ENCODE measurements at regions not wholly inside any gene's neighbourhood (a gene's known extent, or its start where the extent isn't known, plus 50 kb on each side); places are given as distances from the start of the nearest gene placed in this dataset.

GRCh38 chr7:42699380-42700178 is 212.3 kb downstream of the C7orf25 start:
- Mint-ChIP-seq H3K9me3 (peaks cover 0 to 3% of the 10 kb centered on the region in 2 donors), H3K36me3 (ENCODE audit: insufficient read depth) (no peaks in the 10 kb centered on the region), H3K4me3 (no peak overlapping the region), H3K27ac (no peak overlapping the region), H3K27me3 (no peaks in the 10 kb centered on the region), H3K4me1 (ENCODE audit: low read depth in 2 of 2) (no peaks in the 10 kb centered on the region)
- ATAC-seq (replicated peaks) (no peak), DNase-seq (no peak)

- no peaks in the 10 kb centered on the region for H3K27me3 Mint-ChIP-seq
- no peak overlapping the region for H3K4me3 Mint-ChIP-seq
- ATAC-seq (replicated peaks) (no peak), DNase-seq (no peak)
- H3K36me3 Mint-ChIP-seq (ENCODE audit: insufficient read depth), result no peaks in the 10 kb centered on the region
- H3K27ac Mint-ChIP-seq, result no peak overlapping the region
- peaks cover 0 to 3% of the 10 kb centered on the region in 2 donors for H3K9me3 Mint-ChIP-seq
- no peaks in the 10 kb centered on the region for H3K4me1 Mint-ChIP-seq (ENCODE audit: low read depth in 2 of 2)
Observed at GRCh38 chr7:42698600-42699374, 213.1 kb downstream of the C7orf25 start.

GRCh38 chr7:42694894-42695507 is 216.9 kb downstream of the C7orf25 start:
- Mint-ChIP-seq H3K36me3 (ENCODE audit: insufficient read depth) (no peaks in the 10 kb centered on the region), H3K27me3 (no peaks in the 10 kb centered on the region), H3K4me3 (no peak overlapping the region), H3K9me3 (peaks cover 3 to 10% of the 10 kb centered on the region in 2 donors), H3K27ac (no peak overlapping the region), H3K4me1 (ENCODE audit: low read depth in 2 of 2) (no peaks in the 10 kb centered on the region)
- no peak for DNase-seq
- ATAC-seq (replicated peaks), result no peak

- H3K4me3 Mint-ChIP-seq, result no peak overlapping the region
- no peak overlapping the region for H3K27ac Mint-ChIP-seq
- H3K9me3 Mint-ChIP-seq, result peaks cover 3 to 10% of the 10 kb centered on the region in 2 donors
- DNase-seq, result no peak
- no peak for ATAC-seq (replicated peaks)
- no peaks in the 10 kb centered on the region for H3K27me3 Mint-ChIP-seq
- no peaks in the 10 kb centered on the region for H3K4me1 Mint-ChIP-seq (ENCODE audit: low read depth in 2 of 2)
- no peaks in the 10 kb centered on the region for H3K36me3 Mint-ChIP-seq (ENCODE audit: insufficient read depth)
Observed at GRCh38 chr7:42693722-42694121, 218.1 kb downstream of the C7orf25 start.

GRCh38 chr7:42692621-42693020 is 219.2 kb downstream of the C7orf25 start:
- DNase-seq, result no peak
- H3K9me3 Mint-ChIP-seq, result peaks cover 3 to 10% of the 10 kb centered on the region in 2 donors
- H3K4me1 Mint-ChIP-seq (ENCODE audit: low read depth in 2 of 2), result no peaks in the 10 kb centered on the region
- no peak overlapping the region for H3K27ac Mint-ChIP-seq
- H3K4me3 Mint-ChIP-seq, result no peak overlapping the region
- no peaks in the 10 kb centered on the region for H3K36me3 Mint-ChIP-seq (ENCODE audit: insufficient read depth)
- no peaks in the 10 kb centered on the region for H3K27me3 Mint-ChIP-seq
- no peak for ATAC-seq (replicated peaks)

- no peaks in the 10 kb centered on the region for H3K4me1 Mint-ChIP-seq (ENCODE audit: low read depth in 2 of 2)
- no peak overlapping the region for H3K4me3 Mint-ChIP-seq
- ATAC-seq (replicated peaks) (no peak), DNase-seq (no peak)
- H3K36me3 Mint-ChIP-seq (ENCODE audit: insufficient read depth), result no peaks in the 10 kb centered on the region
- no peak overlapping the region for H3K27ac Mint-ChIP-seq
- peaks cover 0 to 10% of the 10 kb centered on the region in 2 donors for H3K9me3 Mint-ChIP-seq
- no peaks in the 10 kb centered on the region for H3K27me3 Mint-ChIP-seq
Observed at GRCh38 chr7:42690794-42691639, 220.9 kb downstream of the C7orf25 start.

- DNase-seq (no peak), ATAC-seq (replicated peaks) (no peak)
- no peak overlapping the region for H3K27ac Mint-ChIP-seq
- H3K4me3 Mint-ChIP-seq, result no peak overlapping the region
- no peaks in the 10 kb centered on the region for H3K4me1 Mint-ChIP-seq (ENCODE audit: low read depth in 2 of 2)
- H3K9me3 Mint-ChIP-seq, result peaks cover 4 to 14% of the 10 kb centered on the region in 2 donors
- peaks cover 4 to 5% of the 10 kb centered on the region in 2 donors for H3K27me3 Mint-ChIP-seq
- H3K36me3 Mint-ChIP-seq (ENCODE audit: insufficient read depth), result no peaks in the 10 kb centered on the region
Observed at GRCh38 chr7:42689626-42690025, 222.2 kb downstream of the C7orf25 start.

GRCh38 chr7:42688056-42688371 is 223.9 kb downstream of the C7orf25 start:
- Mint-ChIP-seq H3K36me3 (ENCODE audit: insufficient read depth) (no peaks in the 10 kb centered on the region), H3K4me1 (ENCODE audit: low read depth in 2 of 2) (no peaks in the 10 kb centered on the region)
- no peak for DNase-seq

GRCh38 chr7:42687211-42688055 is 224.4 kb downstream of the C7orf25 start:
- H3K4me3 Mint-ChIP-seq, result no peak overlapping the region
- no peaks in the 10 kb centered on the region for H3K4me1 Mint-ChIP-seq (ENCODE audit: low read depth in 2 of 2)
- H3K36me3 Mint-ChIP-seq (ENCODE audit: insufficient read depth), result no peaks in the 10 kb centered on the region
- peaks cover 4 to 22% of the 10 kb centered on the region in 2 donors for H3K9me3 Mint-ChIP-seq
- DNase-seq, result no peak
- no peak overlapping the region for H3K27ac Mint-ChIP-seq
- H3K27me3 Mint-ChIP-seq, result peaks cover 12 to 13% of the 10 kb centered on the region in 2 donors
- no peak for ATAC-seq (replicated peaks)

More at GRCh38 chr7:42688056-42688371, 223.9 kb downstream of the C7orf25 start:
- Mint-ChIP-seq H3K27me3 (peaks cover 12 to 13% of the 10 kb centered on the region in 2 donors), H3K4me3 (no peak overlapping the region), H3K9me3 (peaks cover 4 to 22% of the 10 kb centered on the region in 2 donors), H3K27ac (no peak overlapping the region)
- no peak for ATAC-seq (replicated peaks)

GRCh38 chr7:42686594-42687156 is 225.2 kb downstream of the C7orf25 start:
- H3K27ac Mint-ChIP-seq, result no peak overlapping the region
- ATAC-seq (replicated peaks), result no peak
- no peaks in the 10 kb centered on the region for H3K4me1 Mint-ChIP-seq (ENCODE audit: low read depth in 2 of 2)
- H3K36me3 Mint-ChIP-seq (ENCODE audit: insufficient read depth), result no peaks in the 10 kb centered on the region
- H3K27me3 Mint-ChIP-seq, result peaks cover 12 to 13% of the 10 kb centered on the region in 2 donors
- no peak for DNase-seq
- peaks cover 4 to 17% of the 10 kb centered on the region in 2 donors for H3K9me3 Mint-ChIP-seq
- H3K4me3 Mint-ChIP-seq, result no peak overlapping the region

GRCh38 chr7:42685911-42686310 is 226.0 kb downstream of the C7orf25 start:
- H3K36me3 Mint-ChIP-seq (ENCODE audit: insufficient read depth), result no peaks in the 10 kb centered on the region
- H3K4me1 Mint-ChIP-seq (ENCODE audit: low read depth in 2 of 2), result no peaks in the 10 kb centered on the region

More at GRCh38 chr7:42685911-42686310, 226.0 kb downstream of the C7orf25 start:
- Mint-ChIP-seq H3K27ac (no peak overlapping the region), H3K4me3 (no peak overlapping the region), H3K27me3 (peaks cover 12 to 13% of the 10 kb centered on the region in 2 donors), H3K9me3 (peaks cover 4 to 12% of the 10 kb centered on the region in 2 donors)
- no peak for DNase-seq
- ATAC-seq (replicated peaks), result no peak

Data from effector memory CD8-positive, alpha-beta T cell (primary cell).